Urinary bladder (tissue), 3 donors: ENCODE measurements at regions not wholly inside any gene's neighbourhood (a gene's known extent, or its start where the extent isn't known, plus 50 kb on each side); places are given as distances from the start of the nearest gene placed in this dataset.

ENCODE experiments used
- DNase-seq: peaks from one replicate; pipeline ENCODE4 v3.0.0-alpha.2; 2015; ENCODE audit errors: extremely low spot score
- H3K27ac ChIP-seq: one replicate; pipeline ENCODE4 v1.5.1; 2013; ENCODE audit warnings: low read depth, mild to moderate bottlenecking, moderate library complexity
- H3K36me3 ChIP-seq: one replicate; pipeline ENCODE4 v1.6.1; 2013; ENCODE audit warnings: mild to moderate bottlenecking, moderate library complexity; ENCODE audit not compliant: insufficient read depth
- H3K4me1 ChIP-seq: one replicate; pipeline ENCODE4 v1.6.1; 2013; ENCODE audit warnings: mild to moderate bottlenecking, moderate library complexity; ENCODE audit not compliant: insufficient read depth
- H3K4me3 ChIP-seq: one replicate; pipeline ENCODE4 v1.5.1; 2013; ENCODE audit warnings: low read depth, low read length
- WGBS: extraction: QIAGEN DNeasy Blood & Tissue Kit; methylation state at CpG from one replicate; pipeline ENCODE4 v1.1.7; 2013; 5-methylcytosine and 5-hydroxymethylcytosine counted together
- donor health status: healthy with polysubstance abuse.
- donor health status: healthy.

- H3K36me3 ChIP-seq, result no peaks in the 10 kb centered on the region
- H3K27ac ChIP-seq, result no peak overlapping the region
- no peak for DNase-seq
- H3K4me3 ChIP-seq, result no peak overlapping the region
- no peaks in the 10 kb centered on the region for H3K4me1 ChIP-seq
Measured at GRCh38 chr7:115387137-115387536, 465.2 kb downstream of the MDFIC start.

- H3K4me3 ChIP-seq, result no peak overlapping the region
- no peak for DNase-seq
- no peaks in the 10 kb centered on the region for H3K36me3 ChIP-seq
- H3K4me1 ChIP-seq, result no peaks in the 10 kb centered on the region
- H3K27ac ChIP-seq, result no peak overlapping the region
- WGBS, result 97% methylated on average over 1 of the region's 1 CpG
Measured at GRCh38 chr7:115379321-115379720, 457.4 kb downstream of the MDFIC start.

DNA sequence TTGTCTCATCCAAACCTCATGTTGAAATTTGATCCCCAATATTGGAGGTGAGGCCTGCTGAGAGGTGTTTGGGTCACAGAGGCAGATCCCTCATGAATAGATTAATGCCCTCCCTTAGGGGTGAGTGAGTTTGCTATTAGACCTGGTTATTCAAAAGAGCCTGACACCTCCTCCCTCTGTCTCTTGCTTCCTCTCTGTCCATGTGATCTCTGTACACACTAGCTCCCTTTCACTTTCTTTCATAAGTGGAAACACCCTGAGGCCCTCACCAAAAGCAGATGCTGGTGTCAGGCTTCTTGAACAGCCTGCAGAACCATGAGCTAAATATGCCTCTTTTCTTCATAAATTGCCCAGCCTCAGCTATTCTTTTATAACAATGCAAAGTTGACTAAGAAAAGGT is 447.1 kb downstream of the MDFIC start:
- no peaks in the 10 kb centered on the region for H3K36me3 ChIP-seq
- no peak overlapping the region for H3K4me3 ChIP-seq
- no peak for DNase-seq
- H3K27ac ChIP-seq, result no peak overlapping the region
- H3K4me1 ChIP-seq, result no peaks in the 10 kb centered on the region

- Histone ChIP-seq H3K4me1 (no peaks in the 10 kb centered on the region), H3K4me3 (no peak overlapping the region), H3K27ac (no peak overlapping the region), H3K36me3 (no peaks in the 10 kb centered on the region)
- no peak for DNase-seq
- 97% methylated on average over 2 of the region's 2 CpGs for WGBS
Measured at GRCh38 chr7:115363916-115364315, 442.0 kb downstream of the MDFIC start.

- Histone ChIP-seq H3K27ac (no peak overlapping the region), H3K4me1 (no peaks in the 10 kb centered on the region), H3K4me3 (no peak overlapping the region), H3K36me3 (no peaks in the 10 kb centered on the region)
- DNase-seq, result no peak
Measured at GRCh38 chr7:115359955-115360354, 438.1 kb downstream of the MDFIC start.

DNA sequence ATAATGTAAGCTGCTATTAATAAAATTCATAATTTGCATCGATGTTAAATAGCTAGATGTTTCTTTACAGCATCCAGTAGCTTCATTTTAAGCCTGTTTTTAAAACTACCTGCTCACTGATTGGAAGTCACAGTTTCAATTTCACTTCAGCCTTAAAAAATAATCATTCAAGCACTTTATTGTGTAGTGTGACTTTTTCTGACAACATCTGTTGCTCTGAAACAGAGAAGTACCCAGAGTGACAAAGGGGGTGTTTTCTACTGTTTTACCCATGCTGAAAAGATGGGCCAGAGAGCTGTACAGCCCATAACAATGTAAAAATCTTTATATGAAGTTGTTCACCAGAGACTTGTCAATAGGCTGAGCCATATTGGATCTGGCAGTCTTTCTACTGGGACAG is 437.2 kb downstream of the MDFIC start:
- 92% methylated on average over 1 of the region's 1 CpG for WGBS
- DNase-seq, result no peak
- H3K4me3 ChIP-seq, result no peak overlapping the region
- no peaks in the 10 kb centered on the region for H3K4me1 ChIP-seq
- no peaks in the 10 kb centered on the region for H3K36me3 ChIP-seq
- no peak overlapping the region for H3K27ac ChIP-seq

GRCh38 chr7:115357703-115357999 is 435.8 kb downstream of the MDFIC start:
- Histone ChIP-seq H3K36me3 (no peaks in the 10 kb centered on the region), H3K4me3 (no peak overlapping the region), H3K4me1 (no peaks in the 10 kb centered on the region), H3K27ac (no peak overlapping the region)
- DNase-seq, result no peak
- 38% methylated on average over 1 of the region's 1 CpG for WGBS

- no peak overlapping the region for H3K27ac ChIP-seq
- H3K36me3 ChIP-seq, result no peaks in the 10 kb centered on the region
- no peak for DNase-seq
- H3K4me3 ChIP-seq, result no peak overlapping the region
- H3K4me1 ChIP-seq, result no peaks in the 10 kb centered on the region
- WGBS, result 61% methylated on average over 7 of the region's 7 CpGs
Measured at GRCh38 chr7:115356999-115357702, 435.3 kb downstream of the MDFIC start.

GRCh38 chr7:115356139-115356746 is 434.3 kb downstream of the MDFIC start:
- no peak for DNase-seq
- WGBS, result 60% methylated on average over 2 of the region's 2 CpGs
- H3K27ac ChIP-seq, result no peak overlapping the region
- H3K36me3 ChIP-seq, result no peaks in the 10 kb centered on the region
- H3K4me3 ChIP-seq, result no peak overlapping the region
- H3K4me1 ChIP-seq, result no peaks in the 10 kb centered on the region

DNA sequence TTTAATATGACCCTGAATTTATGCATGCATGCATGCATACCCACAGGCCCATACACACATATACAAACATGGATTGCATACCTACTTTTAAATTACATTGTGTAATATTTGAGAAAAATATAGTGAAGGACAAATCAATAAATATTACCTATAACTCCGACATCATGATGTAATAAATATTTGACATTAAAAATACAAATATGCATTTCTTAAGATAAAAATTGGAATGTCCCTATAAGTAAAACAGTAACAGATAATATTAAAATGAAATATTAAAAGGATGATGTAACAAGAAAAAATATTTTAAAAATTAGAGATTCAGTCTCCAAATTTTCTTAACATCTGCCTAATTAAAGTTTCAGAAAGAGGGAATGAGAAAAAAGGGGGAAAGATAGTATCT is 433.0 kb downstream of the MDFIC start:
- 98% methylated on average over 1 of the region's 1 CpG for WGBS
- Histone ChIP-seq H3K36me3 (no peaks in the 10 kb centered on the region), H3K4me1 (no peaks in the 10 kb centered on the region), H3K4me3 (no peak overlapping the region), H3K27ac (no peak overlapping the region)
- no peak for DNase-seq

- H3K36me3 ChIP-seq, result no peaks in the 10 kb centered on the region
- no peaks in the 10 kb centered on the region for H3K4me1 ChIP-seq
- no peak overlapping the region for H3K4me3 ChIP-seq
- no peak for DNase-seq
- 50% methylated on average over 2 of the region's 2 CpGs for WGBS
- no peak overlapping the region for H3K27ac ChIP-seq
Measured at GRCh38 chr7:115352375-115352774, 430.5 kb downstream of the MDFIC start.

DNA sequence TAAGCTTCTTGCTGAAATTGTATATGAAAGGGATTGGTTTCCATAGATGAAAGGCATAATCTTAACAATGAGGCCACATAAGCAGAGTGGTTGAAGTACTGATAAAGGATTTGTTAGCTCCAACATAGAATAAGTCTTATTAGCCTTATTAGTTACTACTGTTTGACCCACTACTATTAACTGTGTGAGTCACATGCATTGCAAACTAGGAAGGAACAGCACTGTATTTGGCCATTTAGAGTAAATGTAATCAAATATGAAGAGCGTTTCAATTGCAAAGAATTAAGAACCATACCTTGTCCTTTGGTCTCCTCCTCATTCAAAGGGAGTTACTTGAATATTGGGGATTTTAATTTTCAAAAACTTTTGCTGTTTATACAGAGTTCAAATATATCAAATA is 428.9 kb downstream of the MDFIC start:
- no peak for DNase-seq
- WGBS, result 91% methylated on average over 1 of the region's 1 CpG
- H3K27ac ChIP-seq, result no peak overlapping the region
- no peak overlapping the region for H3K4me3 ChIP-seq
- H3K4me1 ChIP-seq, result no peaks in the 10 kb centered on the region
- H3K36me3 ChIP-seq, result no peaks in the 10 kb centered on the region

GRCh38 chr7:115349635-115350034 is 427.7 kb downstream of the MDFIC start:
- 96% methylated on average over 1 of the region's 1 CpG for WGBS

DNA sequence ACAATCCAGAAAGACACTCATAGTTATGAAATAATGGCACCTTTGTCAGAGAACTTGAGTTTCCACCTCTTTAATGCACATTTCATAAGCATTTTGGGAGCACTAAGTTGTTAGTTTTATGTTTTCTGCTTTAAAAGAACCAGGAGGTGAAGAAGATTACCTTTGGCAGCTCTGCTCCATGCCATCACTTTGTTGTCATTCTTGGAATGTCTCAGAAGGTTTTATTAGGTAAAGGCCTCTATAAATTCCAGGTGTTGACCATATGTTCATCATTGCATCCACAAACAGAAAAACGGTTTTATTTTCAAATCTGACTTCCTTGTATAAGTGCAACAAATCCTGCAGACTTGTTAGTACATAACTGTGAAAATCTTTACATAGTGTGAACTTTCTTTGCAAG is 424.8 kb downstream of the MDFIC start:
- Histone ChIP-seq H3K27ac (no peak overlapping the region), H3K36me3 (no peaks in the 10 kb centered on the region), H3K4me3 (no peak overlapping the region), H3K4me1 (no peaks in the 10 kb centered on the region)
- WGBS, result 15% methylated on average over 1 of the region's 1 CpG
- DNase-seq, result peak; percentile 17

More at GRCh38 chr7:115349635-115350034, 427.7 kb downstream of the MDFIC start:
- no peaks in the 10 kb centered on the region for H3K4me1 ChIP-seq
- H3K36me3 ChIP-seq, result no peaks in the 10 kb centered on the region
- no peak overlapping the region for H3K4me3 ChIP-seq
- DNase-seq, result no peak
- H3K27ac ChIP-seq, result no peak overlapping the region

GRCh38 chr7:115340828-115341227 is 418.9 kb downstream of the MDFIC start:
- DNase-seq, result no peak
- WGBS, result 89% methylated on average over 4 of the region's 4 CpGs

More at GRCh38 chr7:115340828-115341227, 418.9 kb downstream of the MDFIC start:
- no peak overlapping the region for H3K27ac ChIP-seq
- H3K4me3 ChIP-seq, result no peak overlapping the region
- no peaks in the 10 kb centered on the region for H3K4me1 ChIP-seq
- H3K36me3 ChIP-seq, result no peaks in the 10 kb centered on the region
